GM12878 (cell line): ENCODE measurements at regions not wholly inside any gene's neighbourhood (a gene's known extent, or its start where the extent isn't known, plus 50 kb on each side); places are given as distances from the start of the nearest gene placed in this dataset.

Experiments used
- ATAC-seq: fragments of 200-7000 bp; cut with Tn5 transposase; 3 replicates; pipeline ENCODE4 v1.9.1; 2020; ENCODE audit warnings: mild to moderate bottlenecking, moderate library complexity
- BruUV-seq: library from RNA; stranded (reverse); fragments of 400-500 nt; replicated peaks from 2 replicates; lab custom pipeline; 2021; lab: Mats Ljungman, UMichigan
- CTCF ChIA-PET: fragments of 300-600 bp; sonication (Branson Sonifier 250); formaldehyde crosslinking; extraction: SDS; loops from one replicate; lab custom pipeline; 2021; ENCODE audit warnings: inconsistent platforms; lab: Yijun Ruan, JAX
- POLR2A ChIA-PET: fragments of 350-600 bp; formaldehyde crosslinking; extraction: SDS; loops from one replicate; lab custom pipeline; 2021; ENCODE audit warnings: inconsistent platforms; lab: Charles Lee
- RAD21 ChIA-PET: fragments of 300-600 bp; sonication (Branson Sonifier 250); formaldehyde crosslinking; loops from one replicate; lab custom pipeline; 2023; ENCODE audit warnings: antibody characterized with exemption; ENCODE audit not compliant: unreplicated experiment; lab: Charles Lee
- SMC1A ChIA-PET: fragments of 300-600 bp; sonication (Branson Sonifier 250); formaldehyde crosslinking; loops from one replicate; lab custom pipeline; 2023; ENCODE audit not compliant: unreplicated experiment, uncharacterized antibody; lab: Charles Lee
- DNase-seq: peaks from one replicate; pipeline ENCODE4 v3.0.0-alpha.2; 2011; ENCODE audit warnings: low read depth, low spot score
- FAIRE-seq: peaks from 3 replicates; lab custom pipeline; 2011; peaks lifted over from hg19 to GRCh38; lab: Jason Lieb, UNC
- H2AFZ ChIP-seq: 2 replicates; pipeline ENCODE4 v1.6.0; 2011; ENCODE audit warnings: low read depth, low read length, control low read depth; ENCODE audit not compliant: control insufficient read depth
- H3K27ac ChIP-seq: 2 replicates; pipeline ENCODE4 v1.5.1; 2011; ENCODE audit warnings: control low read depth; ENCODE audit not compliant: control insufficient read depth, insufficient read depth
- H3K27me3 ChIP-seq, 2 experiments: replicated peaks in 1 of 2; 2 replicates each; pipeline versions ENCODE4 v1.6.0 to v1.6.1; 2011; ENCODE audit warnings: low read length in 1 of 2; ENCODE audit not compliant: control insufficient read depth in 2 of 2, insufficient read depth in 2 of 2
- H3K36me3 ChIP-seq, 2 experiments: 2 replicates each; pipeline ENCODE4 v1.5.1; 2011; ENCODE audit warnings: low read length in 1 of 2; ENCODE audit not compliant: control insufficient read depth in 2 of 2, insufficient read depth in 2 of 2
- H3K4me1 ChIP-seq: 2 replicates; pipeline ENCODE4 v1.6.1; 2011; ENCODE audit warnings: mild to moderate bottlenecking, low read length, moderate library complexity, mixed read lengths; ENCODE audit not compliant: control insufficient read depth, insufficient read depth
- H3K4me2 ChIP-seq: 2 replicates; pipeline ENCODE4 v1.6.0; 2011; ENCODE audit warnings: control low read depth; ENCODE audit not compliant: control insufficient read depth, insufficient read depth
- H3K4me3 ChIP-seq: fragments of 200-600 bp; sonication (generic); 2 replicates; pipeline ENCODE4 v1.5.1; 2016
- H3K79me2 ChIP-seq: 2 replicates; pipeline ENCODE4 v1.6.0; 2011; ENCODE audit warnings: low read length; ENCODE audit not compliant: control insufficient read depth, insufficient read depth
- H3K9ac ChIP-seq: 2 replicates; pipeline ENCODE4 v1.8.0; 2011; ENCODE audit warnings: low read length, control low read depth, mixed read lengths; ENCODE audit not compliant: control insufficient read depth, insufficient read depth
- H3K9me3 ChIP-seq: replicated peaks from 3 replicates; pipeline ENCODE4 v1.5.1; 2011; ENCODE audit warnings: mild to moderate bottlenecking, low read length; ENCODE audit not compliant: control insufficient read depth, insufficient read depth
- H4K20me1 ChIP-seq: 2 replicates; pipeline ENCODE4 v1.6.0; 2011; ENCODE audit not compliant: control insufficient read depth, insufficient read depth
- FOXM1 ChIP-seq: IDR thresholded peaks from 2 replicates; pipeline ENCODE4 v1.6.1; 2012; ENCODE audit warnings: low read depth, mild to moderate bottlenecking, inconsistent platforms, low read length, moderate library complexity
- MTA2 ChIP-seq: fragments of 450-650 bp; IDR thresholded peaks from 2 replicates; pipeline ENCODE4 v1.6.1; 2016; ENCODE audit warnings: low read depth, mild to moderate bottlenecking, moderate library complexity
- POLR2A ChIP-seq: IDR thresholded peaks from 2 replicates; pipeline ENCODE4 v1.6.1; 2011; ENCODE audit warnings: low read depth, mild to moderate bottlenecking, low read length
- RAD21 ChIP-seq: IDR thresholded peaks from 2 replicates; pipeline ENCODE4 v1.6.1; 2011; ENCODE audit warnings: mild to moderate bottlenecking, low read depth, low read length, moderate library complexity; ENCODE audit not compliant: insufficient read depth
- RFX5 ChIP-seq: IDR thresholded peaks from 2 replicates; pipeline ENCODE4 v1.6.1; 2011; ENCODE audit warnings: low read depth, low read length, improper control_type of control experiment
- SMC3 ChIP-seq: IDR thresholded peaks from 2 replicates; pipeline ENCODE4 v1.6.1; 2011; ENCODE audit warnings: low read length, improper control_type of control experiment, borderline replicate concordance
- SREBF1 ChIP-seq: IDR thresholded peaks from 2 replicates; pipeline ENCODE4 v1.6.1; 2012; ENCODE audit warnings: mild to moderate bottlenecking, low read length
- SREBF2 ChIP-seq: IDR thresholded peaks from 2 replicates; pipeline ENCODE4 v1.6.1; 2012; ENCODE audit warnings: mild to moderate bottlenecking, low read length
- SRF ChIP-seq, 2 experiments: IDR thresholded peaks; 2 replicates each; pipeline ENCODE4 v1.6.1; 2011; ENCODE audit warnings: low read depth in 2 of 2, low read length in 2 of 2, mild to moderate bottlenecking in 1 of 2, moderate library complexity in 1 of 2
- TCF7 ChIP-seq: IDR thresholded peaks from 2 replicates; pipeline ENCODE4 v1.6.1; 2014; ENCODE audit warnings: antibody characterized with exemption, borderline replicate concordance
- WGBS: methylation state at CpG from one replicate; pipeline ENCODE4 v1.1.6; 2016; ENCODE audit warnings: low lambda C conversion rate; ENCODE audit not compliant: insufficient replicate concordance, insufficient coverage; ENCODE audit errors: missing lambda C conversion rate; 5-methylcytosine and 5-hydroxymethylcytosine counted together
- in situ Hi-C: fragments of 300-500 bp; cut with MboI; formaldehyde crosslinking; loops from 9 replicates; pipeline ENCODE4 v1.14.3; 2018; ENCODE audit warnings: mixed read lengths
- intact Hi-C: fragments of 100-400 bp; cut with micrococcal nuclease; formaldehyde crosslinking; loops from one replicate; pipeline ENCODE4 v1.14.2; 2022; ENCODE audit not compliant: unreplicated experiment
- TF ChIP-seq, protein P1 (sequence below), 3 experiments: IDR thresholded peaks in 2 of 3; conservative IDR thresholded peaks in 1 of 3; 2 replicates each; pipeline ENCODE4 v1.5.1; 2011; ENCODE audit warnings: low read depth in 3 of 3, low read length in 3 of 3, mild to moderate bottlenecking in 3 of 3, control low read depth in 2 of 3, moderate library complexity in 2 of 3, inconsistent platforms in 1 of 3, mixed read lengths in 1 of 3; ENCODE audit not compliant: control insufficient read depth in 2 of 3, insufficient read depth in 1 of 3; ENCODE audit errors: extremely low read depth in 1 of 3

DNA sequence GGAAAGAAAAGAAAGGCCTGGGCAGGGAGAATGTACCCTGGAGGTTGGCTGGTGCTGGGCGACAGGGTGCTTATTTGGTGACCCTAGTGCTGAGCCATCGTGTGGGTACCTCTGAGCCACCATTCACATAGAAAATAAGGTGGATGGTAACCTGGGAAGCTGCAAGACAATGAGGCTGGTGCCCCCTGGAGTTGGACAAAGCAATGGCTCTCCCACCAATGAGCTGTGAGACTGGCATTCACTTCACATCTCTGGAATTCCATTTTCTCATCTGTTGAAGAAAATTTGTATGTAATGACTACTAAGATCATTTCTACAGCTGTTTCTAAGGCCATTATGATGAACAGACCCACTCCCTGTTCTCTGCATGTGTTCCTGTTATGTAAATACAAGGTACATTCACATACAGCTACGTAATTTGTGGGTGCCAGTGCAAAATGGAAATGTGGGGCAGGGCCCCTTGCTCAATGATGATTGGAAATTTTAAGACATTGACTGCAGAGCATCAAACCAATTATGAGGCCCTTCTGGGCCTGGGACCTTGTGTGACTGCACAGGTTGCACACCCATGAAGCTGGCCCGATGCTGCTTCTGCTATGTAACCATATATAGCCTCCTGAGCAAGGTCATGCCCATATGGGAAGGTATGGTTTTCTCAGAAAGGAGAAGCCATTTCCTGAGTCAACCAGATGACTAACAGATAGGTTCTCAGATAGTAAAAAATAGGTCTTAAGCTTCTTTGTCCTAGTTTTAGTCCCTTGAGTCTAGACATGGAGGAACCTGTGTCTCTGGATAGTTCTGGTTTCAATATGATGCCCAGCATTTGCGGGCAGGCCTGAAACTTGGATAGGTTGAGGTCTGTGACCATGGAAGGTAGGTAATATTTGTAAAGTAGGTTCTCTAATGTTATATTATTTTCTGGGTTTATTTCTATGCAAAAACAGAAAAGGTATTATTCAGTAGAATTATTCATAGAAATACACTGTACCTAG lies 63.4 kb upstream of the IGF1 start:
- FAIRE-seq = no peak
- POLR2A ChIA-PET = no interaction called here
- BruUV-seq = no TSS peak
- peaks cover 6% of the 10 kb centered on the region for H3K4me1 ChIP-seq
- H3K9me3 ChIP-seq = no peaks in the 10 kb centered on the region
- no peak overlapping the region for H3K9ac ChIP-seq
- no peaks in the 10 kb centered on the region for H3K27me3 ChIP-seq
- WGBS = 31% methylated on average over 5 of the region's 5 CpGs
- no peak overlapping the region for H2AFZ ChIP-seq
- intact Hi-C loops = loop anchor here (1.0 kb wide), 1 partner anchor 373 kb away; no protein-coding TSS in a partner anchor
- peak; percentile 80 for ATAC-seq
- H3K4me3 ChIP-seq = no peak overlapping the region
- RAD21 ChIA-PET = interaction anchor here (0.7 to 4.4 kb wide), 25 partner anchors 9 to 625 kb away, joined by 3 to 32 read pairs (median 4); partner anchors contain the start of gene IGF1
- no peak overlapping the region for H3K27ac ChIP-seq
- no peaks in the 10 kb centered on the region for H3K36me3 ChIP-seq
- CTCF ChIA-PET = interaction anchor here (0.5 to 4.8 kb wide), 30 partner anchors 10 to 625 kb away, joined by 3 to 57 read pairs (median 4); partner anchors contain the start of gene PMCH
- H3K4me2 ChIP-seq = no peak overlapping the region
- SMC1A ChIA-PET = interaction anchor here (0.6 to 4.7 kb wide), 29 partner anchors 10 to 623 kb away, joined by 3 to 31 read pairs (median 5); no protein-coding TSS in a partner anchor
- no peaks in the 10 kb centered on the region for H3K79me2 ChIP-seq
- H4K20me1 ChIP-seq = no peaks in the 10 kb centered on the region
- in situ Hi-C loops = no loop called here
- TF ChIP-seq POLR2A (no peak), RFX5 (no peak), TCF7 (no peak), SMC3 (peak; percentile 70), RAD21 (peak; percentile 62), SREBF1 (no peak), FOXM1 (no peak), MTA2 (no peak), SREBF2 (no peak), SRF (IDR thresholded peaks at IDR 0.05; ENCODE audit: low read depth in 2 of 2, low read length in 2 of 2) (0 out of 4 replicates have a peak, but pooled peaks of 1 of the 2 experiments have one; percentile 29)
- TF ChIP-seq, protein P1, sequence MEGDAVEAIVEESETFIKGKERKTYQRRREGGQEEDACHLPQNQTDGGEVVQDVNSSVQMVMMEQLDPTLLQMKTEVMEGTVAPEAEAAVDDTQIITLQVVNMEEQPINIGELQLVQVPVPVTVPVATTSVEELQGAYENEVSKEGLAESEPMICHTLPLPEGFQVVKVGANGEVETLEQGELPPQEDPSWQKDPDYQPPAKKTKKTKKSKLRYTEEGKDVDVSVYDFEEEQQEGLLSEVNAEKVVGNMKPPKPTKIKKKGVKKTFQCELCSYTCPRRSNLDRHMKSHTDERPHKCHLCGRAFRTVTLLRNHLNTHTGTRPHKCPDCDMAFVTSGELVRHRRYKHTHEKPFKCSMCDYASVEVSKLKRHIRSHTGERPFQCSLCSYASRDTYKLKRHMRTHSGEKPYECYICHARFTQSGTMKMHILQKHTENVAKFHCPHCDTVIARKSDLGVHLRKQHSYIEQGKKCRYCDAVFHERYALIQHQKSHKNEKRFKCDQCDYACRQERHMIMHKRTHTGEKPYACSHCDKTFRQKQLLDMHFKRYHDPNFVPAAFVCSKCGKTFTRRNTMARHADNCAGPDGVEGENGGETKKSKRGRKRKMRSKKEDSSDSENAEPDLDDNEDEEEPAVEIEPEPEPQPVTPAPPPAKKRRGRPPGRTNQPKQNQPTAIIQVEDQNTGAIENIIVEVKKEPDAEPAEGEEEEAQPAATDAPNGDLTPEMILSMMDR (IDR thresholded peaks at IDR 0.05 in 2 of 3, conservative IDR thresholded peaks at IDR 0.05 in 1 of 3; ENCODE audit: control insufficient read depth in 2 of 3, extremely low read depth in 1 of 3, insufficient read depth in 1 of 3, low read depth in 3 of 3, low read length in 3 of 3) = peak; percentile 42 to 46 (median 45); a peak in 5 of 6 replicates
- no peak for DNase-seq
